Stimulated activated CD4-positive, alpha-beta T cell treated with anti-CD3 and anti-CD28 coated beads, Interleukin-4, amount 100 ng/mL, for 1 hour (primary cell): ENCODE measurements at regions not wholly inside any gene's neighbourhood (a gene's known extent, or its start where the extent isn't known, plus 50 kb on each side); places are given as distances from the start of the nearest gene placed in this dataset.
A peak's percentile ranks its signal among the peaks of the same experiment; 100 is the strongest.
"Not testable (repeated sequence)": the region's sequence is repeated elsewhere in the genome, so short reads cannot be mapped to it uniquely, and the experiment has no call there.

Experiments
- DNase-seq: peaks from one replicate; pipeline ENCODE4 v3.0.0-alpha.2; 2020

- DNase-seq, result no peak
Observed at GRCh38 chr18:34942276-34942675, 98.9 kb upstream of the MAPRE2 start.

DNA sequence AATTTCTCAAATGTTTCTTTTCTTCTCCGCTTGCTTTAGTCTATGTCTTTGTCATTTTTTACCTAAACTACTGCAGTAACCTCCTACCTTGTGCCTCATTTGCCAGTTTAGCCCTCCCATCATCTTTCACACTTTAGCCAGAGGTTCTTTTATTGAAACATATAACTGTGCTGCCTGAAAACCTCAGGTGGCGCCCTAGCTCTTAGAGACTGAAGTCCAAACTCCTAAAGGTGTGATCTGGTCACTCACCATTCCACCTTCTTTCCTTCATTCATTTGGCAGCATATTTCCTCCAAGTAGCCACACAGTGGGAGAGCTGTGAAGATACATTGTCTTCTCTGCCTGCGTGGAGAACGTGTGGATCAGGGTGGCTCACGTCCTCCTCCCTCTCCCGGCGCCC, 98.2 kb upstream of the MAPRE2 start:
- DNase-seq, result no peak

GRCh38 chr18:34943587-34943986, 97.6 kb upstream of the MAPRE2 start:
- DNase-seq, result no peak

- DNase-seq, result no peak
Observed at GRCh38 chr18:34947711-34948125, 93.5 kb upstream of the MAPRE2 start.

DNA sequence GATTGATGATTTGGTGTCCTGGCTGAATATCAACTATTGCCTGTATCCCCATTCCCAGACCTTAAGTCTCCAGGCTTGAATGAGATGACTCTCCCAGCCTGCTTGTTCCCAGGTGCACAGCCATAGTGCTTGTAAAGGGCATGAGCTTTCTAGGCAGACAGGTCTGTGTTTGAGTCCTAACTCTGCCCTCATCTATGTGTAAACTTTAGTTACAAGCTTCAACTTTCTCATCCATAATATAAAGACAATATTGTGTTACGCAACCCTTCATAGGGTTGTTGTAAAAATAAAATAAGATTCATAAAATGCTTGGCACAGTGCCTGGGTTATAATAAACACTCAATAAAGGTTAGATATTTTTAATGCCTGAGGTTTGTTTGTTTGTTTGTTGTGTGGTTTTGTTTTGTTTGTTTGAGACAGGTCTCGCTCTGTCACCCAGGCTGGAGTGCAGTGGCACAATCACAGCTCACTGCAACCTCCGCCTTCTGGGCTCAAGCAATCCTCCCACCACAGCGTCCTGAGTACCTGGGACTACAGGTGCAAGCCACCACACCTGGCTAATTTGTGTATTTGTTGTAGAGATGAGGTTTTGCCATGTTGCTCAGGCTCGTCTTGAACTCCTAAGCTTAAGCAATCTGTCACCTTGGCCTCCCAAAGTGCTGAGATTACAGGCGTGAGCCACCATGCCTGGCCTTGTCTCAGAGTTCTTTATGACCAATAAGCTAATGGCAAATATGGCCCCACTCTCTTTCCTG, 89.4 kb upstream of the MAPRE2 start:
- no peak for DNase-seq

DNA sequence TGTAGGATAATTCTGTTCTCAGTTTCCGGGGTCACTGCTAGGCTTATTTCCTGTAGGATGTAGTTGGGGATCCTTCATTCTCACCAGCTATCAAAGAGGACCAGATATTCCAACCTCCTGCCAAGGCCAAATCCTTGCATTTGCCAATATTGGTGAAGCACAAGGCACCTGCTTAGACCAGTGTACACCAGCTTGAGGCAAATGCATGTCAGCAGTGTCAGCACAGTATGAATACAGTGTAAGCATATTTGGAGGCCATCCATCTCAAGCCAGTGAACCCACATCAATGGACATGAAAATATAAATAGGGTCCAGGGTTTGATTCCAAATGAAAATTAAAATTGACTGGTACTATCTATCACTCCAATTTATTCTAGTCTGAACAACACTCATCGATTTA, 88.0 kb upstream of the MAPRE2 start:
- no peak for DNase-seq

DNA sequence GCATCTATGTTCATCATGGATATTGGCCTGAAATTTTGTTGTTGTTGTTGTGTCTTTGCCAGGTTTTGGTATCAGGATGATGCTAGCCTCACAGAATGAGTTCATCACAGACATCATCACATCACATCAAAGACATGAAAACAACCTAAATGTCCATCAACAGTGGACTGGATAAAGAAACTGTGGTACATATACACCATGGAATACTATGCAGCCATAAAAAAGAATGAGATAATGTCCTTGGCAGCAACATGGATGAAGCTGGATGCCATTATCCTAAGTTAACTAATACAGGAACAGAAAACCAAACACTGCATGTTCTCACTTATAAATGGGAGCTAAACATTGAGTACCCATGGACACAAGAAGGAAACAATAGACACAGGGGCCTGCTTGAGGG, 85.7 kb upstream of the MAPRE2 start:
- not testable (repeated sequence) for DNase-seq

DNA sequence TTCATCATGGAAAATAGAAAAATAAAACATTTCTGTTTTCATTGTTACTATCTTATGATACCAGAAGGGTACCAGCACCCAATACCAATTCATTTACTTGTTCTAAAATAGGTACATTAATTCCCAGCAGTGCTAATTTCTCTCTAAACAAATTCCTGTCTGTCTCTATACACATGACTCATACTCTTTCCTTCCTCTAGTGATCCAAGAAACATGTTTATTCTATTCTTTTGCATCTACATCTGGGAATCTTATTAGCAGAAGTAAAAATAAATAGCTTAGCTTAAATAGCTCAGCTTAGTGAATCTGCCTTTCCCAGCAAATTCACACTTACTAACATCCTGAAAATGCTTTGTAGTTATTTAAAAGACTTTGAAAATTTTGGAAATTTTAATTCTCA, 84.5 kb upstream of the MAPRE2 start:
- DNase-seq, result no peak

- no peak for DNase-seq
Observed at GRCh38 chr18:34957119-34957863, 83.9 kb upstream of the MAPRE2 start.

GRCh38 chr18:34957864-34958259, 83.4 kb upstream of the MAPRE2 start:
- no peak for DNase-seq

- no peak for DNase-seq
Observed at GRCh38 chr18:34959211-34959829, 81.9 kb upstream of the MAPRE2 start.

DNA sequence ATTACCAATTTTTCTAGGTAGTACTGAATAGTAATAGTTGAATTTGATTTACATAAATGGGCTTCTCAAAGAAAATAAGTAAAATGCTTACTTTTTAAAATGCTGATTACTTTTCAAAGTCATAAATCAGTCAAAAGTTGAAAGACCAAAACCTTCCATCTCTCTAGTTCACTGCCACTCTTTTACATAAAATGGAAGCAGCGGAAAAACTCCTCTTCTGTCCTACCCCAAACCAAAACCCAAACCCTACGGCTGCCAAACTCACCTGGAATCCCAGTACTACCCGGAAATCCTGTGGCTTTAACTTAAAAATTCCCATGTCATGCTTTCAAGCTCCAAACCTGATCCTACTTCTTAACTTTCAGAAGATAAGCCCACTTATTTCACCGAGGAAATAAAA, 81.2 kb upstream of the MAPRE2 start:
- no peak for DNase-seq

DNA sequence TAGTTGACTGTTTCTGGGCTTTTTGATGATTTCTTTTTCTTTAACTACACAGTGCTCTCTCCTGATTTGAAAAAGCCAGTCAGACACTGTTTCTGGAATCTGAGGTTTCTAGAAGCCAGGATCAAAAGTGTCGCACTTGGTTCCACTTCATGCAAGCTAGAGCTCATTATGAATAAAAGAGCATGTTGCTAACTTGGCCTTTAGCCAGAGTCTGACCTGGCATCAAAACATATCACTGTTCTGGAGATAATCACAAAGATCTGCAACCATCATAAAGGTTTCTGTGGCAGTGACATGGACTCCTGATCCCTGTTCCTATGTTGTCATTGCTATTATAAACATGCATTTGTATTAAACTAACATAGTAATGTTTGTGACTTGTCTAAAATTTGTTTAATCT, 76.1 kb upstream of the MAPRE2 start:
- no peak for DNase-seq

DNA sequence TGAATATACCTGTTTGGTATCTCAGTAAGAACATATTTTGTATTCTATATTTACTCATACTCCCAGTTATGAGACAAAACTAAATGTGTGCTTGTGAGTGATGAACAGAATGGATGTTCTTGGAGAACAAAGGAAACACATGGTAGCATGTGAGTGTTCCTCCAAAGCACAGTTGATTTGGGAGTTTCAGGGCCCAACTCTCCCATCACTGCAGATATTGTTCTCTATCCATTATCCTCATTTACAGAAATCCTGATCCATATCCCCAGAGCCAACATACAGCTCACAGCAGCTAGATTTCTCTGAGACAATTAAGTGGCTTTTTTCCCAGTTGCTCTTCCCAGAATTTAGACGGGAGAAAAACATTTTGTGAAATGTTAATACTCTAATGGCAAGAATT, 75.6 kb upstream of the MAPRE2 start:
- DNase-seq, result no peak

- DNase-seq, result no peak
Observed at GRCh38 chr18:34970106-34970505, 71.1 kb upstream of the MAPRE2 start.

DNA sequence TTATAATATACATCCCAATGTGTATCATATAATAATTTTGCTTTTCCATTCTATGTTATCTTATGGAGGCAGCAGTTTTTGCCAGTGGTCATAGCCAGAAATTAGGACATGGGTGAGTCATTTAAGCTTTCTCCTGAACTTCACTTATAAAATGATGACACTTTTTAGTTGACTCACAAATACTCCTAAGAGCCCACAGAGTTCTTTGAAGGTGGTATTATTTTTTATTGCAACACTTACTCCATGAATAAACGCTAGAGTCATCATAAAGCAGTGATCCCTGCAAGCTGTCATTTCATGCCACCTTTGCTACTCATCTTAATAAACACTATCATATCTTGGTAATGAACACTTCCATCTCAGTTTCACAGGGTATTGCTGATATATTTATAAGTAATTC, 69.9 kb upstream of the MAPRE2 start:
- DNase-seq, result no peak

DNA sequence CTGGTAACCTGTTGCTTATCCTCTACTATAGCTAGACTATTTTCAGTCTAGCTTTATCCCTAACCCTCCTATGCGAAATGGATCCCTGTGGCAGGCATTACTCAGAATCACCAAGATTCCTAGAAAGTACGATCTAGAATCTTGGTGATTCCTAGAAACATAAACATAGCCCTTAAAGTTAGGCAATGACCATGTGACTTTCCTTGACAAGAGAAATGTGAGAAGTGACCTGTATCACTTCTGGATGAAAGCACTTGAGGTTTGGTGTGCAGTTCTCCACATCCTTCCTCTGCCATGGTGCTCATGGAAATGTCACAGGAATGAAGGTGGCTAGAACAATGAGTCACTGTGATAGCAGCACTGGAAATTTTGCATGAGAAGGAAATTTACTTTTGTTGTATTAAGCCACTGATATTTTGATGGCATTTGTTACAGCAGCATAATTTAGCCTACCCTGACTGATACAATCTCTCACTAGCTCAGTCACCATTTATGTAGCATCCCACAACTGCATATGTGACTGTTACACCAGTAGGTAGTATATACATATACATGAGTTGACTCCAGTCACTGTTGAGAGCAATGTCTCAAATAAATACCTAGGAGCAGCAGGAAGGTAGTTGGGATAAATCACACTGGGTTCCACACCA, 68.3 kb upstream of the MAPRE2 start:
- no peak for DNase-seq

- DNase-seq, result no peak
Observed at GRCh38 chr18:34976123-34976522, 65.1 kb upstream of the MAPRE2 start.

DNA sequence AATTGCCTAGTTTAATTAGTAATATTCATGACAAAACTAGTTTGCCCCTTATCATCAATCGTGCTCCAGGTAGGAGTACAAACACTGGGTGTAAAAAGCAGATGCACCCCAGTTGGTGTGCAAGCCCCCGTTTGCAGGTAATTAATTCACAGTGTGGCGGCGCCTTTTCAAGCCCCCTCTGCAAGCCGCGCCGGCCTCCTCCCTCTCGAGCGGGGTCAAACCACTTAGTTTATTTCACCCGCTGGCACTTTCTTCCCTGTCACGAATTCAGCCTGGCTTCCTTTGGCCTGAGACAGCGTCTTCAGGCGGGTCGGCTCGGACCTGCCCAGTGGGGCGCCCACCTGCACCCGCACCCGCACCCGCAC, 64.7 kb upstream of the MAPRE2 start:
- DNase-seq, result peak; percentile 5

- peak; percentile 81 for DNase-seq
Observed at GRCh38 chr18:34976899-34977837, 64.0 kb upstream of the MAPRE2 start.

GRCh38 chr18:34977838-34978532, 63.2 kb upstream of the MAPRE2 start:
- peak; percentile 59 for DNase-seq

GRCh38 chr18:34978533-34978893, 62.7 kb upstream of the MAPRE2 start:
- DNase-seq, result no peak
